Endothelial cell (in vitro differentiated cells): ENCODE measurements at regions not wholly inside any gene's neighbourhood (a gene's known extent, or its start where the extent isn't known, plus 50 kb on each side); places are given as distances from the start of the nearest gene placed in this dataset.

Experiments used
- DNase-seq: peaks from one replicate; pipeline ENCODE4 v3.0.0; 2021; ENCODE audit warnings: low spot score
- H3K27ac Mint-ChIP-seq: one replicate; pipeline ENCODE4 v1.8.0; 2021; ENCODE audit warnings: mixed read lengths, inconsistent platforms; ENCODE audit not compliant: unreplicated experiment
- H3K27me3 Mint-ChIP-seq: one replicate; pipeline ENCODE4 v1.8.0; 2021; ENCODE audit warnings: mild to moderate bottlenecking, moderate library complexity, mixed read lengths, inconsistent platforms; ENCODE audit not compliant: unreplicated experiment
- H3K36me3 Mint-ChIP-seq: one replicate; pipeline ENCODE4 v1.8.0; 2021; ENCODE audit warnings: mild to moderate bottlenecking, low read depth, mixed read lengths, inconsistent platforms; ENCODE audit not compliant: unreplicated experiment
- H3K4me1 Mint-ChIP-seq: one replicate; pipeline ENCODE4 v1.8.0; 2021; ENCODE audit warnings: mild to moderate bottlenecking, mixed read lengths, inconsistent platforms; ENCODE audit not compliant: unreplicated experiment
- H3K4me3 Mint-ChIP-seq: one replicate; pipeline ENCODE4 v1.8.0; 2021; ENCODE audit warnings: mild to moderate bottlenecking, mixed read lengths, inconsistent platforms; ENCODE audit not compliant: unreplicated experiment
- H3K9me3 Mint-ChIP-seq: one replicate; pipeline ENCODE4 v1.8.0; 2021; ENCODE audit warnings: mixed read lengths, inconsistent platforms; ENCODE audit not compliant: unreplicated experiment
- TF ChIP-seq, protein P1 (sequence below): fragments of 200-600 bp; sonication (generic); IDR thresholded peaks from one replicate; pipeline ENCODE4 v1.5.0; 2021; ENCODE audit warnings: antibody characterized with exemption; ENCODE audit not compliant: unreplicated experiment

DNA sequence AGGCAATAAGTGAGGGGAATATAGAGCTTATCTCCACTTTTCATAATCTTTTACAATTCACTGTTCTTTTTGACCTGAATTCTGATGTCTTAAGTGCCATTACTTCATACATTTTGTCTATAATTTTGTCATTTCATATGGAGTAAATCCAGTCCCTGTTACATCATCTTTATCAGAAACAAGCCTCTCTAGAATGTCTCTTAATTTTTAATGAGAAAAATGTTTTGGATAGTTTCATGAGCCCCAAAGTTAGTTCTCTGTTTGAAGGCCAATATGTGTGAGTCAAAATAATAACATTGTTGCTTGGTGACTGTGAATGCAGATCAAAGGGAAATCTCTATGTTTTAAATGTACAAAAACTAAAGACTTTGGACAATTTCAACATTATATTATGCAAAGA lies 329.6 kb upstream of the ARRDC3 start:
- Mint-ChIP-seq H3K9me3 (no peaks in the 10 kb centered on the region), H3K27me3 (no peaks in the 10 kb centered on the region), H3K27ac (no peak overlapping the region), H3K4me3 (no peak overlapping the region), H3K4me1 (no peaks in the 10 kb centered on the region), H3K36me3 (no peaks in the 10 kb centered on the region)
- DNase-seq: no peak
- TF ChIP-seq, protein P1, sequence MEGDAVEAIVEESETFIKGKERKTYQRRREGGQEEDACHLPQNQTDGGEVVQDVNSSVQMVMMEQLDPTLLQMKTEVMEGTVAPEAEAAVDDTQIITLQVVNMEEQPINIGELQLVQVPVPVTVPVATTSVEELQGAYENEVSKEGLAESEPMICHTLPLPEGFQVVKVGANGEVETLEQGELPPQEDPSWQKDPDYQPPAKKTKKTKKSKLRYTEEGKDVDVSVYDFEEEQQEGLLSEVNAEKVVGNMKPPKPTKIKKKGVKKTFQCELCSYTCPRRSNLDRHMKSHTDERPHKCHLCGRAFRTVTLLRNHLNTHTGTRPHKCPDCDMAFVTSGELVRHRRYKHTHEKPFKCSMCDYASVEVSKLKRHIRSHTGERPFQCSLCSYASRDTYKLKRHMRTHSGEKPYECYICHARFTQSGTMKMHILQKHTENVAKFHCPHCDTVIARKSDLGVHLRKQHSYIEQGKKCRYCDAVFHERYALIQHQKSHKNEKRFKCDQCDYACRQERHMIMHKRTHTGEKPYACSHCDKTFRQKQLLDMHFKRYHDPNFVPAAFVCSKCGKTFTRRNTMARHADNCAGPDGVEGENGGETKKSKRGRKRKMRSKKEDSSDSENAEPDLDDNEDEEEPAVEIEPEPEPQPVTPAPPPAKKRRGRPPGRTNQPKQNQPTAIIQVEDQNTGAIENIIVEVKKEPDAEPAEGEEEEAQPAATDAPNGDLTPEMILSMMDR: no peak

DNA sequence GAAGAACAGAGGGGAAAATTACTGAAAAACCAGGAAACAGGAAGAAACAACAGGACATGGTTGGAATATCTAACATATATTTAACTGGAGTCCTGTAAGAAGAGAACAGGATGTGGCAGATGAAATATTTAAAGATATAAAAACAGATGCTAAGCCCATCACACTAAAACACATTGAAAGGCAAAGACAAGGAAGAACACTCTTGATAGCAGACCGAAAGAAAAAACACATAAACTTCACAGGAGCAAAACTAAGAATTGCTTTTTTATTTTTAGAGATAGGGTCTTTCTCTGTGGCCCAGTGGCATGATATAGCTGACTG lies 324.4 kb upstream of the ARRDC3 start:
- TF ChIP-seq, protein P1: no peak
- Mint-ChIP-seq H3K27me3 (no peaks in the 10 kb centered on the region), H3K27ac (peak overlapping the region; percentile 27), H3K4me1 (peaks cover 7% of the 10 kb centered on the region), H3K4me3 (no peak overlapping the region), H3K36me3 (no peaks in the 10 kb centered on the region), H3K9me3 (no peaks in the 10 kb centered on the region)
- no peak for DNase-seq

DNA sequence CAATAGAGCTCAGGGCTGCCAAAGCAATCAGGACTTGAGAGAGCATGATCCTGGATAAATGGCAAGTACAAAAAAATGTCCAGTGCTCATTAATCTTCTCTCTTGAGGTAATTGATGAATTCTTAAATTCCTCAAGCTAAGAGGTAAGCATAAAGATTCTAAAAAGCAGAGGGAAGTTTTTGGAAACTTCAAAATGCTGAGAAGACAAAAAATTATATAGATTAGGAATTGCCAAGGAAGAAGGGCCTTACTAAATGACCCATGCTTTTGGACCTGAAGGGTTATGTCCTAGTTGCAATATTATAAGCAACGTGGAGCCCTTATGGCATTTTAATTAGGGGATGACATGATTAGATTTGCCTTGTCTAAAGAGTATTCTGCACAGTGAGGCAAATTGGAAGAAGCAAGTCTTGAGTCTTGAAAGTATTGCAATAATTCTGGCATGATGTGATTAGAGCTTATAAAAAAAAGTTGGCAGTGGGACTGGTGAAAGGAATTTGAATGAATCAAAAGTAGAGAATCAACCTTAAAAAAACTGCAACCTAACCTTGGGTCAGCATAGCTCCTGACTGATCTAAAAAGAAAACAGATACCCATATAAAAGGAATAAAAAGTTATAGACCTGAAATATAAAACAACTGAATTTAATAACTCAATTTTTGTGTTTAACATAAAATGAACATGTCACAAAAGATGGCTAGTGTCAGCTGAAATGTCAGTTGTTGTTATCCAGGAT lies 323.8 kb upstream of the ARRDC3 start:
- no peaks in the 10 kb centered on the region for H3K36me3 Mint-ChIP-seq
- TF ChIP-seq, protein P1: no peak
- H3K27ac Mint-ChIP-seq: peak overlapping the region; percentile 27
- peaks cover 7% of the 10 kb centered on the region for H3K4me1 Mint-ChIP-seq
- no peak for DNase-seq
- H3K4me3 Mint-ChIP-seq: no peak overlapping the region
- no peaks in the 10 kb centered on the region for H3K9me3 Mint-ChIP-seq
- H3K27me3 Mint-ChIP-seq: no peaks in the 10 kb centered on the region

- no peaks in the 10 kb centered on the region for H3K27me3 Mint-ChIP-seq
- H3K9me3 Mint-ChIP-seq: no peaks in the 10 kb centered on the region
- peaks cover 12% of the 10 kb centered on the region for H3K4me1 Mint-ChIP-seq
- no peak overlapping the region for H3K27ac Mint-ChIP-seq
- TF ChIP-seq, protein P1: no peak
- H3K36me3 Mint-ChIP-seq: no peaks in the 10 kb centered on the region
- no peak for DNase-seq
- H3K4me3 Mint-ChIP-seq: no peak overlapping the region
These were observed 320.0 kb upstream of the ARRDC3 start for GRCh38 chr5:91703128-91703527.

DNA sequence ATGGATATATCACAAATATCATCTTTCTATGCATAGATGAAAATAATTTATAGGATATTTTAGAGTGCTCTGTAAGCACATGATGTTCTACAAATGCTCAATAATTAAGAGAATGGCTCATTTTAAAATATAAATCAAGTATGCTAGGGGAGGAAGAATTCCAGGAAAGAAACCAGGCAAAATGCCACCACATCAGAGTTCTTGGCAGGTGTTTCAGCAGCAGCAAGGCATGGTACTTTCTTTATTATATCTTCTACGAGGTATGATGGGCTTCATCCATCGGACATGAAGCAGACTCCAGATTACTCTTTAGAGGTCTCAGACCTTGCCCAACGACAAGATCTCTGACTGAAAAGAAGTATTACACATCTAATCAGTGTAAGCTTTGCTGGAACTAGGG lies 316.3 kb upstream of the ARRDC3 start:
- DNase-seq: no peak
- Mint-ChIP-seq H3K36me3 (no peaks in the 10 kb centered on the region), H3K4me3 (no peak overlapping the region), H3K9me3 (no peaks in the 10 kb centered on the region), H3K27ac (no peak overlapping the region), H3K4me1 (peaks cover 5% of the 10 kb centered on the region), H3K27me3 (no peaks in the 10 kb centered on the region)
- TF ChIP-seq, protein P1: no peak
